Gastroesophageal sphincter (tissue), 3 donors: ENCODE measurements at regions not wholly inside any gene's neighbourhood (a gene's known extent, or its start where the extent isn't known, plus 50 kb on each side); places are given as distances from the start of the nearest gene placed in this dataset.

ENCODE experiments used
- CTCF ChIP-seq, 4 experiments: fragments of 200-600 bp in 2 of 4; fragments of 450-650 bp in 2 of 4; sonication (generic) in 1 of 4; IDR thresholded peaks; one replicate each; pipeline ENCODE4 v1.5.1; 2017 to 2019; ENCODE audit warnings: antibody characterized with exemption in 4 of 4, mild to moderate bottlenecking in 2 of 4, moderate library complexity in 2 of 4
- EP300 ChIP-seq: sonication (generic); formaldehyde crosslinking; IDR thresholded peaks from one replicate; pipeline ENCODE4 v1.6.1; 2017; ENCODE audit warnings: antibody characterized with exemption, mild to moderate bottlenecking
- POLR2A ChIP-seq, 2 donors: fragments of 450-650 bp; IDR thresholded peaks; one replicate each; pipeline ENCODE4 v1.6.1; 2017; ENCODE audit warnings: antibody characterized with exemption in 2 of 2, mild to moderate bottlenecking in 2 of 2, moderate library complexity in 1 of 2

GRCh38 chr7:79882922-79883321, 251.7 kb upstream of the GNAI1 start:
- TF ChIP-seq POLR2A (IDR thresholded peaks at IDR 0.05) (no peak), CTCF (IDR thresholded peaks at IDR 0.05) (no peak), EP300 (no peak)
